GM19455 (cell line): ENCODE measurements at regions not wholly inside any gene's neighbourhood (a gene's known extent, or its start where the extent isn't known, plus 50 kb on each side); places are given as distances from the start of the nearest gene placed in this dataset.
A peak's percentile ranks its signal among the peaks of the same experiment; 100 is the strongest.

ENCODE experiments used
- ATAC-seq: cut with Tn5 transposase; IDR thresholded peaks from one replicate; pipeline ENCODE4 v1.9.1; 2021; ENCODE audit not compliant: unreplicated experiment

GRCh38 chr6:120122401-120122800 is 772.8 kb upstream of the MAN1A1 start:
- ATAC-seq, result no peak

- no peak for ATAC-seq
Measured at GRCh38 chr6:120116343-120116742, 766.8 kb upstream of the MAN1A1 start.

DNA sequence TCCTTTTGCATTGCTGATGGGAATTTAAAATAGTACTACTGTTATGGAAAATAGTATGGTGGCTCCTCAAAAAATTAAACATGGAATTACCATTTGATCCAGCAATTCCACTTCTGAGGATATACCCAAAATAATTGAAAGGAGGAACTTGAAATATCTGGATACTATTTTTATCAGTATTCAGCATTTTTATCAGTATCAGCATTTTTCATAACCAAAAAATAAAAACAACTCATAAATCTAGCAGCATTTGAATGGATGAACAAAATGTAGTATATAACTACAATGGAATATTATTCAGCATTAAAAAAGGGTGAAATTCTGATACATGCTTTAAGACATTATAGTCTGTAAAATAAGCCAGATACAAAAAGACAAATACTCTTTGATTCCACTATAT is 763.4 kb upstream of the MAN1A1 start:
- ATAC-seq, result no peak

DNA sequence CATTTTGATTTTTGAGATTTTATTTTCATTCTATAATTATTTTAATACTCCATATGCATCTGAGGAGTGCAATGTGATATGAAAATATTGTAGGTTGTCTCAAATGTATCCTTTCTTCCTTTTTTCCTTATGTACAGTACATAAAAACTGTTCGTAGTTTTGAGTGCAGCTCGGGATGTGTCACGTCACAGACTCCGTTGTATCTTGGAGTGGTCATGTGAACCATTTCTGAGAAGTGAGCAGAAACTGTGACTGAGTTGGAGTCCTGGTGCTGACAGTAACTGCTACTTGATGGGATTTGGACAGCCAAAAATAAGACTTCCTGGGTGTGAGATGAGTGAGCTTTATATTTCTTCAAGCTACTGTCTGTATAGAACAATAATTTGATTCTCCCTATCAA is 761.4 kb upstream of the MAN1A1 start:
- no peak for ATAC-seq

DNA sequence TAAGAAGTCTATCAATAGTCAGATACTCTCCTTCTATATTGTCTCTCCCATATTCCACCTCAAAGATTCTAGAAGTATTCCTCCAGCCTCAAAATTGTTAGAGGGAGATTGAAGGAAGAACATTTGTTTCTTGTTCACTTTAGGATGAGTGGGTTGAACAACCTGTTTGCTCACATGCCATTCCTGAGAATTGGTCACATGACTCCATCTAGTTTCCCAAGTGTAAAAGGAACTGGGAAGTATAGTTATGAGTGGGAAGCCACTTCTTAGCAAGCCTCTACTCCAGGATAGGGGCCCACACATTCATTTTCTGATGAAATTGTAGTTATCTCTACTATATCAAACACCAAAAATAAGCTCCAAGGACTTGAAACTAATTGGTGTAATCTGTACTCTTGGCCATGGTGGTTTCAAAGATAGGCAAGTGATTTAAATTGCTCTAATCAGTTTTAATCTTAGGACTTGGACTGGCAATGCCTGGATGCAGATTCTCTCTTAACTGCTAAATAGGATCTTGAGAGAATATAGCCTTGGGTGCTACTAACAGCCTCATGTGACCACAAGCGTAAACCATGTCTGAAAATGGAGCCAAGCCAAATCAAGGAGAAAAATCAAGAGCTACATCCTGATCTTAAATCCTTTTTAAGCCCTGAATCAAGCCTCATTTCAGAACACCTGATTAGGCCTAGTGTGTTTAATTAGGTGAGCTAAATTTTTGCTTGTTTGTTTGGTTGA is 758.7 kb upstream of the MAN1A1 start:
- no peak for ATAC-seq

GRCh38 chr6:120103618-120104017 is 754.1 kb upstream of the MAN1A1 start:
- ATAC-seq, result no peak

- no peak for ATAC-seq
Measured at GRCh38 chr6:120096696-120097260, 747.2 kb upstream of the MAN1A1 start.

DNA sequence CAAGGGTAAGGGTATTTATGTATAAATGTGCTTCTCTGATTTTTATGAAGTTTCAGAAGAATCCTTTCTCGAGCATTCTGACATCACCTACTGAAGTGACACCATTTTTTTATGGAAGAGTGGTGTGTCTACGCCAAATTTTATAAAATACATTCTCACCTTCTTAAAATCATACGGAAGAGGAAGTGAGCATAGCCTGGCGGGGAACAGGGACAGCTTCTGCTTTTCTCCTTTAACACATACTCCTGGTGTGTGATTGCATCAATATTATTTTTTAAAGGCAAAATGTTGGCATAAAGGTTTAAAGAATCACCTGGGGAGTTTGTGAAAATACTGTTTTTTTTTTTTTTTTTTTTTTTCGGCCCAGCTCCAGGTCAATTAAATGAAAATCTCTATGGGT is 733.6 kb upstream of the MAN1A1 start:
- no peak for ATAC-seq

GRCh38 chr6:120077489-120077888 is 727.9 kb upstream of the MAN1A1 start:
- ATAC-seq, result no peak

- no peak for ATAC-seq
Measured at GRCh38 chr6:120058410-120058809, 708.8 kb upstream of the MAN1A1 start.

GRCh38 chr6:120056085-120056484 is 706.5 kb upstream of the MAN1A1 start:
- peak; percentile 81 for ATAC-seq

- no peak for ATAC-seq
Measured at GRCh38 chr6:120055071-120055470, 705.5 kb upstream of the MAN1A1 start.

GRCh38 chr6:120039664-120040063 is 690.1 kb upstream of the MAN1A1 start:
- no peak for ATAC-seq

GRCh38 chr6:120031837-120032236 is 682.3 kb upstream of the MAN1A1 start:
- ATAC-seq, result no peak

- no peak for ATAC-seq
Measured at GRCh38 chr6:120026791-120027190, 677.2 kb upstream of the MAN1A1 start.

DNA sequence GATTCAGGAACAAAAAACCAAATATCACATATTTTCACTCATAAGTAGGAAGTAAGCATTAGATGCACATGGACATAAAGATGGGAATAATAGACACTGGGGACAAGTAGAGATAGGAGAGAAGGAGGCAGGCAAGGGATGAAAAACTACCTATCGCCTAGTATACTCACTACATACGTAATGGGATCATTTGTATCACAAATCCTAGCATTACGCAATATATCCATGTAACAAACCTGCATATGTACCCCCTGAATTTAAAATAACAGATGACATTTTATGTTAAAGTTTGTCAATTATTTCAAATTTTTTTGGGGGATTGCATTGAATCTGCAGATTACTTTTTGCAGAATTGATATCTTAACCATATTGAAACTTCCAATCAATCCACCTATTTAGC is 660.5 kb upstream of the MAN1A1 start:
- ATAC-seq, result no peak

GRCh38 chr6:120005292-120005976 is 655.9 kb upstream of the MAN1A1 start:
- no peak for ATAC-seq

GRCh38 chr6:119986934-119987549 is 637.5 kb upstream of the MAN1A1 start:
- ATAC-seq, result no peak

GRCh38 chr6:119985952-119986736 is 636.6 kb upstream of the MAN1A1 start:
- no peak for ATAC-seq

DNA sequence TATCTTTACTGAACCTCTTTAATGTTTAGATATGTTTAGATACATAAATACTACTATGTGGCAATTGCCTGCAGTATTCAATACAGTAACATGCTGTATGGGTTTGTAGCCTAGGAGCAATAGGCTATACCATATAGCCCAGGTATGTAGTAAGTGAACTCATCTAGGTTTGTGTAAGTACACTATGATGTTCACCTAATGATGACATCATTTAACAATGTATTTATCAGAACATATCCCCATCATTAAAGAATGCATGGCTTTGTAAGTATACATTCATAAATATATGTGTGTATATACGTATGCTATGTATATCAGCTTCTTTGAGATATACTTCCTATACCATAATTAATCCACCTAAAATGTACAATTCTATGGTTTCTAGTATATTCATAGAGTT is 631.2 kb upstream of the MAN1A1 start:
- no peak for ATAC-seq

GRCh38 chr6:119979862-119980261 is 630.3 kb upstream of the MAN1A1 start:
- no peak for ATAC-seq
